Activated T-cell treated with anti-CD3 and anti-CD28 coated beads, Interleukin-2, amount 50 U/mL, for 24 hours (primary cell): ENCODE measurements at regions not wholly inside any gene's neighbourhood (a gene's known extent, or its start where the extent isn't known, plus 50 kb on each side); places are given as distances from the start of the nearest gene placed in this dataset.

Source experiments
- DNase-seq: peaks from one replicate; pipeline ENCODE4 v3.0.0-alpha.2; 2020
- H3K27ac Mint-ChIP-seq: 2 replicates; pipeline ENCODE4 v1.8.0; 2020; ENCODE audit warnings: mild to moderate bottlenecking, mixed read lengths
- H3K27me3 Mint-ChIP-seq: 2 replicates; pipeline ENCODE4 v1.8.0; 2020; ENCODE audit warnings: mixed read lengths
- H3K36me3 Mint-ChIP-seq: 2 replicates; pipeline ENCODE4 v1.8.0; 2020; ENCODE audit warnings: low read depth, mixed read lengths
- H3K4me1 Mint-ChIP-seq: 2 replicates; pipeline ENCODE4 v1.8.0; 2020; ENCODE audit warnings: low read depth, mixed read lengths
- H3K4me3 Mint-ChIP-seq: 2 replicates; pipeline ENCODE4 v1.8.0; 2020; ENCODE audit warnings: mild to moderate bottlenecking, moderate library complexity, mixed read lengths
- H3K9me3 Mint-ChIP-seq: 2 replicates; pipeline ENCODE4 v1.8.0; 2020; ENCODE audit warnings: mixed read lengths

DNA sequence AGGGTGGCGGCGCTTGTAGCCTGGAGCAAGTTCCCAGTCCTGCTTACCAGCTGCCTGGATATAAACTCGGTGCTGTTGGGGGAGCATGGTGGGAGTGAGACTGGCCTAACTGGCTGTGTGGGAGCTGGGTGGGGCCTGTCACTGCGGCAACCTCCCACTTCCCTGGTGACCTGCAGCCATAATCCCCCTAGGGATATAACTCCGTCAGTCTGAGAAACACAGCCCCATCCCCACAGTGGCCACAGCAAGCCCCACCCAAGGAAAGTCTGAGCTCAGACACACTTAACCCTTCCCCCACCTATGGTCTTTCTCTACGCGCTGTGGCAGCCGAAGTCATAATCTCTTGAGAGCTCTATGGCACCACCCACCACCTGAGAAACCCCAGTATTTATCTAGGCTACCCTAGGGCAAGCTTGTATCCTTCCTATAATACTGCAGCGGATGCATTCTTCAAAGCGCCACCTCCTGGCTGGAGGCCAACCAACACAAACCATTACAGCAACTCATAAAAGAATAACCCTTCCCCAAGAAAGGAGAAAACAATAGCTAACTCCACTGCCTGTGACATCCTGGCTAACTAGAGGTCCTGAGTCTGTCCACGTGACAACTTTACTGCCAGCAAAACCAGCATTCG lies 57.4 kb downstream of the ZNF648 start:
- Mint-ChIP-seq H3K9me3 (peaks cover 13% of the 10 kb centered on the region), H3K4me3 (no peak overlapping the region), H3K4me1 (peaks cover 4% of the 10 kb centered on the region), H3K27me3 (peaks cover 26% of the 10 kb centered on the region), H3K27ac (no peak overlapping the region), H3K36me3 (no peaks in the 10 kb centered on the region)
- no peak for DNase-seq

DNA sequence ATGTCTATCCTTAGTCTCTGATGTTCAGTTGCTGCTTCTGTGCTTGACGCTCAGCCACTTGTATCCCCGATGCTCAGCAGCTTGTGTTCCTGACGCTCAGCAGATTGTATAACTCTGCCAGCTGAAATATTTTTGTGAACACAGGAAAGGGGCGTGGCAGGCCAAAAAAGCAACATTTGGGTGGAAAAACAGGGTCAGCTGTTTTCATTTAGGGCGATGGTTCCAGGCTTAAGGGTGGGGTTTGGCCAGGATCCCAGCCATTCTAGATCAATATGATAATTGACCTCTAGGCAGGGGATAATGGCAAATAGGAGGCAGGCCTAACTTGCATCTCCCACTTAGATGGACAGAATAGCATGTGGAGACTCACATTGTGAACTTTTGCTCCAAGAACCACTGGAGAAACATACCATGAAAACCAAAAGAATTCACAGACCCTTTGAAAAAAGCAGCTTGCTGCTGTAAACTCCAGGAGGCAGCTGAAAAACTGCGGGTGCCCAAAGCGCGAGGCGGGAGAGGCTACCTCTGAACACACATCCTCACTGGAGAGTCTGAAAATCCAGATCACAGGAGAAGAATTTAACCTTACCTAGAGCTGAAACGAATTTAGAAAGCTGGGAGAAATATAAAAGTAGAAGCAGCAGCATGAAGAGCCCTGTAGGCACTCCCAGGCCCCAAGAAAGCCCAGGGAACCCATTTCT lies 58.3 kb downstream of the ZNF648 start:
- Mint-ChIP-seq H3K27ac (no peak overlapping the region), H3K4me1 (peaks cover 4% of the 10 kb centered on the region), H3K4me3 (no peak overlapping the region), H3K9me3 (peaks cover 7% of the 10 kb centered on the region), H3K27me3 (peaks cover 19% of the 10 kb centered on the region), H3K36me3 (no peaks in the 10 kb centered on the region)
- no peak for DNase-seq

DNA sequence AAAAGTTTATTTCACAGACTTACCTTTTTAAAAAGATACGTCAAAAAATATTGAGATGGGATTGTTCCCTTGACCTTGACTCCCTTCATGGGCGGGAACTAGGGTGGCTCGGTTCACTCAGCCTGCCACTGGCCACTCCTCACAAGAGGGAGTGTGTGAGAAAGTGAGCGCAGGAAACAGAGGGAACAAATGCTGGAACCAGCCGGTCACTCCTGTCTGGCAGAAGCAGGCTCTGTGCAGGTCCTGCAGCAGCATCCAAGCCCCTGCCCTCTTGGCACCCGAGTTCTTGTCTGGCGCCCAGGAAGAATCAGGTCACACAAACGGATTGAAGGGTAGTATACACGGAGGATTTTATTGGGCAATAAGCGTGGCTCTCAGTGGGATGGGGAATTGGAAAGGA lies 58.9 kb downstream of the ZNF648 start:
- Mint-ChIP-seq H3K4me3 (no peak overlapping the region), H3K4me1 (peaks cover 4% of the 10 kb centered on the region), H3K36me3 (no peaks in the 10 kb centered on the region), H3K27ac (no peak overlapping the region), H3K9me3 (peaks cover 7% of the 10 kb centered on the region), H3K27me3 (peaks cover 15% of the 10 kb centered on the region)
- no peak for DNase-seq

DNA sequence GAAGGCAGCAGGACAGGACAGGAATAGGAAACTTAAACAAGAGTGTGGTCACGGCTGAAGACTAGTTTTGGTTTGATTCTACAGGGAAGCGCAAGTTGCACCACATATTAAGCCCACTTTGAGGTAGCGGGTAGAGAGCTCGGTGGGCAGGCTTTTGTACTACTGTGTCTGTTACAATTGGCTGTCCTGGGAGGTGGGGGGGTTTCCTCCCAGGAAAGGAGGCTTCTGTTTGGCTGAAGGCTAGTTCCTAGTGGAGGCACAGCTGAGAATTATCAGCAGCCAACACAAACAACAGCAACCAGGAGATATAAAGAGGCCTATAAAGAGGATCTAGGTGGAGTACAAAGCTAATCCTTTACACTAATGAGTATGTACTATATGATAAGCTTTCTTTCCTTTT lies 62.7 kb downstream of the ZNF648 start:
- H3K27ac Mint-ChIP-seq: no peak overlapping the region
- no peaks in the 10 kb centered on the region for H3K36me3 Mint-ChIP-seq
- H3K27me3 Mint-ChIP-seq: peaks cover 26% of the 10 kb centered on the region
- H3K4me1 Mint-ChIP-seq: no peaks in the 10 kb centered on the region
- no peak for DNase-seq
- H3K4me3 Mint-ChIP-seq: no peak overlapping the region
- H3K9me3 Mint-ChIP-seq: no peaks in the 10 kb centered on the region

DNA sequence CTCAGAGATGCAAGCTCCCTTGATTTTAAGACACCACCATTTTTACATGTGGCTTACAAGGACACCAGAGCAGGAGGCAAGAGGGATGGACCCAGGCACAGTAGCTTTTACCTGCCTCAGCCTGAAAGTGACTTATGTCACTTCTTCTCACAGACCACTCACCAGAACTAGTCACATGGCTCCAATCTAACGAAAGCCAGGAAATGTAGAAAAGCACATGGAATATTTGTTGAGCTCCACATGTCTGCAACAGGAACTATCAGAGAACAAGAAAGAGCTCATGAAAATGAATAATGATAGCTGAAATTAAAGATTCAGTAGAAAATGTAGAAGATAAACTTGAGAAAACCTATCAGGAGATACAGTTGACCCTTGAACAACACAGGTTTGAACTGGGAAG lies 69.4 kb downstream of the ZNF648 start:
- Mint-ChIP-seq H3K27ac (no peak overlapping the region), H3K36me3 (no peaks in the 10 kb centered on the region), H3K4me3 (no peak overlapping the region), H3K4me1 (no peaks in the 10 kb centered on the region), H3K9me3 (no peaks in the 10 kb centered on the region), H3K27me3 (peaks cover 15% of the 10 kb centered on the region)
- no peak for DNase-seq

DNA sequence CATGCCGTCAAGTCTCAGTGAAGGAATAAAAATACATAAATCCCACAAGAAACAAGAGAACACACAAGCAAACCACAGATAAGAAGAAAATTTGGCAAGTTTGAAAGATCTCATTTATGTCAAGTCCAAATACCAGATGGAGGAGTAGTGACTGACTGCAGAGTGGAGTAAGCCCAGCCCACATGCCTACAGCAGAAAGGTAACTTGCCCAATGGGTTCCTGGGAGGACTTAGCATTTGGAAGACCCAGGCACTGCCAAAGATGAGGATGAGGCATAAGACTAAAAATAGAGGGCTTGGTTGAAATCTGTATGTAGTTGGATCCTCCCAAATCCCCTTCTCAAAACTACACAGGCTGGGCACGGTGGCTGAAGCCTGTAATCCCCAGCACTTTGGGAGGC lies 70.8 kb downstream of the ZNF648 start:
- DNase-seq: no peak
- Mint-ChIP-seq H3K4me3 (no peak overlapping the region), H3K27ac (no peak overlapping the region), H3K27me3 (peaks cover 17% of the 10 kb centered on the region), H3K9me3 (no peaks in the 10 kb centered on the region), H3K4me1 (no peaks in the 10 kb centered on the region), H3K36me3 (no peaks in the 10 kb centered on the region)

DNA sequence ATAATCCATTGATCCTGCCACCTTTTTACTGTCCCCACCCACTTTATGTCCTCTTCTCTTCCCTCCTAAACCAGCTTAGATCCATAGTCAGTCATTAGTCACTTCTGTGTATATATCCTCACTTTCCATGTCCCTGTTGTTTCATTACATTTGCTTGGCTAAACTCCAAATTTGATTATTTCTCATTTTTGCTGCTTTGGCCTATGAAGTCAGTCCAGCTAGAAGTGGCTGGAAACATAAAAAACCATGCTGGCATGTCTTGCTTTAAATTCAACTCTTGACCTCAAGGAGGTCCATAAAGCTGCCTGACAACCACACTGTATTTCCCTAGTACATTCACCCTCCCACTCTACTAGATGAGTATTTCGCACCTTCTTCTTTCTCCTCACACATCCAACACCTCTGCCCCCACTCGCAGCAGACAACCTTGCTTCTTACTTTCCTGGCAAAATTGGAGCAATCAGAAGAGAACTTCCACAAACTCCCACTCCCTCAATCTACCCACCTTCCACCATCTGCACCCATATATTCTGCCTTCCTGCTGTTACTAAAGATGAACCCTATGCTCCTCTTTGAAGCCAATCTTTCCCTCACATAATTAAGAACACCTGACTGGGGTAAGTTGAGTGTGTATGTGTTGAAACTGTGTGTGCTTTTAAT lies 72.1 kb downstream of the ZNF648 start:
- DNase-seq: no peak
- Mint-ChIP-seq H3K27me3 (peaks cover 22% of the 10 kb centered on the region), H3K4me1 (no peaks in the 10 kb centered on the region), H3K27ac (no peak overlapping the region), H3K4me3 (no peak overlapping the region), H3K36me3 (no peaks in the 10 kb centered on the region), H3K9me3 (no peaks in the 10 kb centered on the region)

DNA sequence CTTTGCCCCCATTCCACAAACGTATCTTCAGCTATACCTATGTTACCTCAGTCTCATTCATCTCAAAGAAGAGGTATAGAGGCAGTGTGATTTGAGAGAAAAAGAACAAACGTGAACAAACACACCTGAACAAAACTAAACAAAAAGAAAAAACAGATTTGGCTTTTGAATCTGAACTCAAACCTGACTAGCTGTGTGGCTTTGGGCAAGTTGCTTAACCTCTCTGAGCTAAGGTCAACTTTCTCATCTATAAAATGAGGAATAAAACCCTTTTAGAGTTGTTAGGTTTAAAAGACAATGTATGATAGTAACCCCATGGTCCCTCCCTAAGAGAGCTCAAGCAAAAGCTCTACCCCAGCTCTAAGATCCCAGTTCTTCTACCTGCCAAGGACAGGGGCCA lies 73.5 kb downstream of the ZNF648 start:
- peaks cover 22% of the 10 kb centered on the region for H3K27me3 Mint-ChIP-seq
- H3K4me1 Mint-ChIP-seq: no peaks in the 10 kb centered on the region
- no peaks in the 10 kb centered on the region for H3K9me3 Mint-ChIP-seq
- no peaks in the 10 kb centered on the region for H3K36me3 Mint-ChIP-seq
- DNase-seq: no peak
- H3K27ac Mint-ChIP-seq: no peak overlapping the region
- no peak overlapping the region for H3K4me3 Mint-ChIP-seq

DNA sequence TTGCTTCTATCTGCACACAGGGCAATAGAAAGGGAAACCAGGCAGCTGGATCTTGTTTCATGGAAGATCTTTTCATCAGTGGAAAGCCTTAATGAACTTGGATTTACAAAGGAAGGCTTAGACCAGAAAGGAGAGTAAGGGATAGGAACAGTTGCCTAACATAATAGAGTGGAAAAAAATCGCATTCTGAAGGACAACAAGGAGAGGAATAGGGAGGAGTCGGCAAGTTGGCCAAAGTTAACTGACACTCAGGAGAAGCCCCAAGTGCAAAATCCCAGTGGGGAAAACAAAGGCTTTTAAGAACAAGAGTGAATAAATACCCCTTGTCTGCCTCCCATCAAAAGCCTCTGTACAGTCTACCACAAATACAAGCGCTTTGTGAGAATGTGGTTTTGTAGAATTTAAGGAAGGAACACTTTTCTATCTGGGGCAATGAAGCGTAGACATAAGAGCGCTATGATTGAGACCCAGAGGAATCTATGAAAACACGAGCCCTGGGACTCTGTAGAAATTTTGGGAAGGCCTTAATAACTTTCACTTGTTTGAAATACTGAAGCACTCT lies 74.1 kb downstream of the ZNF648 start:
- H3K4me1 Mint-ChIP-seq: no peaks in the 10 kb centered on the region

DNA sequence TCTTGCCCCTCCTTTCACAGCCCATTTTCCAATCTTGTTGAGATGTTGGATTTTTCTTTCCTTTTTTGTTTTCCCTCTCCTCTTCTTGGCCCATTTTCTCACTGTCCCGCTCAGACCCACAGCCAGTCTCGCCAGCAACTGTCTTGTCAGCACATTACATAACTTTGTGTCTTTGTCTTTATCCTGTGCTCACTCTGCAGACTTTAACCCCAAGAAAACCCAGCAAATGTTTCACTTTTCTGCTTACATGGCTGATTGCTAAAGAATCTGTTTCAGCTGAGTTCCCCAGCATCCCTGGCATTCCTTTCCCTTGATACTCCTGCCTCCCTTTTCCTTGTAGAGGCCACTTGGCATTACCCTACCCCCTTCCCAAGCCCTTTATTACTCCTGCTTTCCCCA lies 74.6 kb downstream of the ZNF648 start:
- no peak for DNase-seq
- Mint-ChIP-seq H3K27me3 (peaks cover 22% of the 10 kb centered on the region), H3K36me3 (no peaks in the 10 kb centered on the region), H3K9me3 (no peaks in the 10 kb centered on the region), H3K4me1 (no peaks in the 10 kb centered on the region), H3K27ac (no peak overlapping the region), H3K4me3 (no peak overlapping the region)

More for the DNA sequence above, 74.1 kb downstream of the ZNF648 start:
- H3K27me3 Mint-ChIP-seq: peaks cover 22% of the 10 kb centered on the region
- H3K36me3 Mint-ChIP-seq: no peaks in the 10 kb centered on the region
- no peaks in the 10 kb centered on the region for H3K9me3 Mint-ChIP-seq
- H3K27ac Mint-ChIP-seq: no peak overlapping the region
- no peak for DNase-seq
- no peak overlapping the region for H3K4me3 Mint-ChIP-seq

DNA sequence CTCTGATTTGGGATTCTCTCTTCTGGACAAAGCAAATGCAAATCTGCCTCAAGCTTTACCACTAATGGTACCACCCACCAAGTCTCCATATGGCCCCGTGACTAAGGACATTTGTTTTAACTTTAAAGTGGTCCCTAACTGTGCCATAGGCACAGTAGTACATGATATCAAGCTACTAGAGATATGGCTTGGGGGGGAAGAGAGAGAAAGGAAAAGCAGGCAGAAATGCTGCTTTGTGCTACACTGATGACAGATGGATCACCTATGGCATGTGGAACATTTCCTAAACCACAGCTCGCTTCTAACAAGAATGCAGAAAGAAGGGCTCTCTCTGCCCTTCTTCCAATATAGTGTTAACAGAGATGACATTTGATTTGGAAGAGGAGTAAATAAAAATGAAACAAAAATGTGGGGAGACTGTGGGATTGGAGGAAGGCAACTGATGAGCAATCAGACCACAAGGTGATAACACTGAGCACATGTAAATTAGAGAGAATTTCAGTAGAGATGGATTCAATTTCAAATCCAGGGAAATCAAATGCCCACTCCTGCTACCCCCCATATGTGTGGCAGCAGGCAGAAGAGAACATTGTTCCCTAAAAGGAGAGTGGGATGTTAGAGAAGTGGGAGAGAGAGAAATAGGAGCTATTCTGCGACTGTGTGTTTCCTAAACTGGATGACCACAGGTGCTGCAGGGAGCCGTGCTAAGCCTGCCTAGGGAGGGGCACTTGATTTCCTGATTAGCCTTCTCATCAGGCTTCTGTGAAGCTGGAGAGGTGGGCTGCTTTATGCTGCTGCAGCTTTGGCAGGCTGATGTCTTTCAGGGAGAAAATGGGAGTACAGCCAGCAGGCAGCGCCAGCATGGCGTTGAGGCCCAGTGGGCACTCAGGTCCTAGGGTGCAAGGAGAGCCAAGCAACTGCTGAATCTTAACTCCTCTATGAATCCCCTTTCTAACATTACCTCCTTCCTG lies 75.3 kb downstream of the ZNF648 start:
- no peaks in the 10 kb centered on the region for H3K4me1 Mint-ChIP-seq
- peaks cover 19% of the 10 kb centered on the region for H3K27me3 Mint-ChIP-seq
- no peaks in the 10 kb centered on the region for H3K36me3 Mint-ChIP-seq
- no peaks in the 10 kb centered on the region for H3K9me3 Mint-ChIP-seq
- DNase-seq: no peak
- no peak overlapping the region for H3K4me3 Mint-ChIP-seq
- no peak overlapping the region for H3K27ac Mint-ChIP-seq

DNA sequence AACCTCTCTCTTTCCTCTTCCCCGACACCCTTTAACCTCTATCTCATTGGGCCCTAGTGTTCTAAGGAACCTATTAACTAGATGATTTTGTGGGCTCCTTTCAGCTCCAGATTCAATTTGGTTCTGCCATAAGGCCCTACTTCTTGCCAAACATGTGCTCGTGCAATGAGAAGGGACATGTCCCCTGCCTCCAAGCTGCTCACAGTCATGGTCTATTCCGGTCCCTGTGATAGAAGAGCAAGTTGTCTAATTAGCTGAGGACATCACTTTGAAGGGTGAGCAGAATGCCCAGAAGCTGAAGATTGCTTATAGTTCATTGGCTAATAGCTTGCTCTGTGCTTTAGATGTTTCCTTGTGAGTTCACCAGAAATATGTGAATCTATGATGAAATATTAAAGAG lies 76.2 kb downstream of the ZNF648 start:
- Mint-ChIP-seq H3K4me3 (no peak overlapping the region), H3K27ac (no peak overlapping the region), H3K4me1 (no peaks in the 10 kb centered on the region), H3K27me3 (peaks cover 18% of the 10 kb centered on the region), H3K9me3 (no peaks in the 10 kb centered on the region), H3K36me3 (no peaks in the 10 kb centered on the region)
- DNase-seq: no peak

DNA sequence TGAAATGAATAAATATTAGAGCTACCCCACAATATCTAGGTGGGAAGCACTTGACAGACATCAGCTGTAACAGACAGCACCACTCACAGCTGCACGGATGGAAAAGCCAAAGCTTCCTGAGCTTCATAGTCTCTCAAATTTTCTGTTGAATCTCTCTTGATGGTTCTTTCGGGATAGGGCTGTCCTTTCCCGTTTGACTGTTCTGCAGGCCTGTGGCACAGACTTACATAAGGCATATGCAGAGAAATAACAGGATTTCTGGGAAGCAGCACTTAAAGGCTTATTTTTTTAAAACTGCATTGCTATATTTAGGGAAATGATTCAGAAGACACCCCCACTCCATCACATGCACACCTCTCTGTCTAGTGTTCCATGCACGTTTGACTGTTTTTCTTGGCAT lies 77.5 kb downstream of the ZNF648 start:
- H3K36me3 Mint-ChIP-seq: no peaks in the 10 kb centered on the region
- no peaks in the 10 kb centered on the region for H3K4me1 Mint-ChIP-seq
- H3K9me3 Mint-ChIP-seq: peaks cover 4% of the 10 kb centered on the region
- peaks cover 23% of the 10 kb centered on the region for H3K27me3 Mint-ChIP-seq
- no peak overlapping the region for H3K27ac Mint-ChIP-seq
- no peak overlapping the region for H3K4me3 Mint-ChIP-seq
- DNase-seq: no peak

DNA sequence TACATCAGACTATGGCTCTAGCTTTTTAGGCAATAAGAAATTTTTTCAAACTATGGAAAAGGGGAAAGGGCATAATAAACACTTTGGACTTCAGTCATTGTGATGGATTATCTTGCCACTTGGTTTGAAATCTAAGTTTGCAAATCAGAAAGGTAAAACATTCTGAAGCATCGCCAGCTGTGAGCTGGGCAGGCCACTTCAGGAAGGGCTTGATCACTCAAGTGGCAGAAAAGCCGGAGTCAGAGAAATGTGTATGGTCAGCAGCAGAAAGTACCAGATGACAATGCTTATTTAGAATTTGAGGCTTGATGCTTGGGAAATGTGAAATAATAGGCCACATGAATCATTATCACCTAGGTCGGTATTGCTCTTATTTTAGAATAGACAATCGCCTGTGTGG lies 79.7 kb downstream of the ZNF648 start:
- Mint-ChIP-seq H3K4me1 (no peaks in the 10 kb centered on the region), H3K27ac (no peak overlapping the region), H3K4me3 (no peak overlapping the region), H3K27me3 (peaks cover 34% of the 10 kb centered on the region), H3K36me3 (no peaks in the 10 kb centered on the region), H3K9me3 (peaks cover 19% of the 10 kb centered on the region)
- DNase-seq: no peak
